ENCODE measurements at regions not wholly inside any gene's neighbourhood (a gene's known extent, or its start where the extent isn't known, plus 50 kb on each side); places are given as distances from the start of the nearest gene placed in this dataset.

GRCh38 chr1:76769911-76770310, 97.4 kb upstream of the ST6GALNAC5 start:
- TF ChIP-seq, protein P1, sequence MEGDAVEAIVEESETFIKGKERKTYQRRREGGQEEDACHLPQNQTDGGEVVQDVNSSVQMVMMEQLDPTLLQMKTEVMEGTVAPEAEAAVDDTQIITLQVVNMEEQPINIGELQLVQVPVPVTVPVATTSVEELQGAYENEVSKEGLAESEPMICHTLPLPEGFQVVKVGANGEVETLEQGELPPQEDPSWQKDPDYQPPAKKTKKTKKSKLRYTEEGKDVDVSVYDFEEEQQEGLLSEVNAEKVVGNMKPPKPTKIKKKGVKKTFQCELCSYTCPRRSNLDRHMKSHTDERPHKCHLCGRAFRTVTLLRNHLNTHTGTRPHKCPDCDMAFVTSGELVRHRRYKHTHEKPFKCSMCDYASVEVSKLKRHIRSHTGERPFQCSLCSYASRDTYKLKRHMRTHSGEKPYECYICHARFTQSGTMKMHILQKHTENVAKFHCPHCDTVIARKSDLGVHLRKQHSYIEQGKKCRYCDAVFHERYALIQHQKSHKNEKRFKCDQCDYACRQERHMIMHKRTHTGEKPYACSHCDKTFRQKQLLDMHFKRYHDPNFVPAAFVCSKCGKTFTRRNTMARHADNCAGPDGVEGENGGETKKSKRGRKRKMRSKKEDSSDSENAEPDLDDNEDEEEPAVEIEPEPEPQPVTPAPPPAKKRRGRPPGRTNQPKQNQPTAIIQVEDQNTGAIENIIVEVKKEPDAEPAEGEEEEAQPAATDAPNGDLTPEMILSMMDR (IDR thresholded peaks at IDR 0.05; ENCODE audit: unreplicated experiment in 3 of 3), result no peak
- Mint-ChIP-seq H3K36me3 (ENCODE audit: low read depth) (no peaks in the 10 kb centered on the region), H3K9me3 (no peaks in the 10 kb centered on the region), H3K4me3 (no peak overlapping the region), H3K4me1 (peaks cover 17% of the 10 kb centered on the region), H3K27me3 (ENCODE audit: low read depth) (no peaks in the 10 kb centered on the region), H3K27ac (no peak overlapping the region)

DNA sequence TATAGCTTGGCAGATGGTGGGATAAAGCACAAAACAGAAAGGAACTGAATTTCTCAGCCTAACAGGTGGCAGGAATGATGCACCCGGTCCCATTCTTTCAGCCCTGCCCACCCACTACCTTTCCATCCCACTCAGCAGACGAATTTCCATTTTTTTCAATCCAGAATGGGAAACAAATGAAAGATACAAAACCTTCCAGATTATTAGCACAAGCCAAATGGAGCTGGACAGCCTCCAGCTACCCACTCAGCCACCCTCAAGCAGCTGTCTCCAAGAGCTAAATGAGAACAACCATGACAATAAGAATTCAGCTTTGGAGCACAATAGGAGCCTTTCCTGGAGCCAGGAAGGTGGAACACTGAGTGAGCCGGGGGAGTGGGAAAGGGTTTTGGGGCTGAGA, 96.3 kb upstream of the ST6GALNAC5 start:
- Mint-ChIP-seq H3K4me3 (no peak overlapping the region), H3K27ac (peak overlapping the region in 1 of 3 experiments; percentile 23), H3K4me1 (peaks cover 17% of the 10 kb centered on the region), H3K9me3 (no peaks in the 10 kb centered on the region), H3K27me3 (ENCODE audit: low read depth) (no peaks in the 10 kb centered on the region), H3K36me3 (ENCODE audit: low read depth) (no peaks in the 10 kb centered on the region)
- TF ChIP-seq, protein P1 (IDR thresholded peaks at IDR 0.05; ENCODE audit: unreplicated experiment in 3 of 3), result no peak

GRCh38 chr1:76781447-76781846, 85.8 kb upstream of the ST6GALNAC5 start:
- H3K36me3 Mint-ChIP-seq (ENCODE audit: low read depth), result no peaks in the 10 kb centered on the region
- TF ChIP-seq, protein P1 (IDR thresholded peaks at IDR 0.05; ENCODE audit: unreplicated experiment in 3 of 3), result no peak
- H3K4me3 Mint-ChIP-seq, result no peak overlapping the region
- peaks cover 4% of the 10 kb centered on the region for H3K4me1 Mint-ChIP-seq
- H3K27ac Mint-ChIP-seq, result no peak overlapping the region
- H3K9me3 Mint-ChIP-seq, result peaks cover 8% of the 10 kb centered on the region
- no peaks in the 10 kb centered on the region for H3K27me3 Mint-ChIP-seq (ENCODE audit: low read depth)

- H3K4me1 Mint-ChIP-seq, result peaks cover 4% of the 10 kb centered on the region
- H3K27me3 Mint-ChIP-seq (ENCODE audit: low read depth), result no peaks in the 10 kb centered on the region
- no peaks in the 10 kb centered on the region for H3K36me3 Mint-ChIP-seq (ENCODE audit: low read depth)
- H3K4me3 Mint-ChIP-seq, result no peak overlapping the region
- TF ChIP-seq, protein P1 (IDR thresholded peaks at IDR 0.05; ENCODE audit: unreplicated experiment in 3 of 3), result no peak
- no peak overlapping the region for H3K27ac Mint-ChIP-seq
- peaks cover 8% of the 10 kb centered on the region for H3K9me3 Mint-ChIP-seq
These were observed 84.5 kb upstream of the ST6GALNAC5 start for GRCh38 chr1:76782809-76783208.

DNA sequence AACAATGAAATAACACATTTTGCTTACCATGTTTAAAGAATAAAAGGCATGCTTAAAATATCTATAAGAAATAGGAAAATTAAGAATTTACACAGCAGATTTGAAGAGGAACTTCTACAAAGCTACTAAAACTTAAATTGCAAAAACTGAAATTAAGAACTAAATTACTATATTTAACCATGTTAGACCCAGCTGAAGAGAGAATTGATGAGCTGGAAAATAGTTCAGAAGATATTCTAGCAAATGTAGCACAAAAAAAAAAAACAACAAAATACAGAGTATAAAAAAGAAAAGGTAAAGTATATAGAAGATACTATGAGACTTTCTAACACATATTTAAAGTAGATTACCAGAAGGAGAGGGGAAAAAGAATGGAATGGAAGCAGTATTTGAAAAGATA, 82.8 kb upstream of the ST6GALNAC5 start:
- Mint-ChIP-seq H3K4me3 (no peak overlapping the region), H3K36me3 (ENCODE audit: low read depth) (no peaks in the 10 kb centered on the region)
- TF ChIP-seq, protein P1 (IDR thresholded peaks at IDR 0.05; ENCODE audit: unreplicated experiment in 3 of 3), result no peak

DNA sequence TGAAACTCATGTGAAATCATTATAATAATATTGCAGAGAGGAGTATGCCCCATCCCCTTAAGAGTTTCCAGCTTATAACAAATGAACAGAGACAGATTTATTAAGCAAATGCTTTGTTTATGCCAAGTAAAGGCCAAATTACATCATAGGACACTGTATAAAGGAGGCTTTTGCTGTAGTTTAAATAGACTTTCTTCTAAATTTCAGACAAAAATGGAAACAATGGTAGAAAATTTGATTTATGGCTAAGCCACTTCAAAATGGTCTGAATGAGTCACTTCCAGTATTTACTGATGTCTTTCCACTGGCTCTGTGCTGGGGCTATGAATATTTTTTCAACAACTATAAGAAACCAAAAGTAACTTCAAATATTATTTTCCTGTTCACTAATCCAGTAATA, 81.1 kb upstream of the ST6GALNAC5 start:
- Mint-ChIP-seq H3K4me3 (no peak overlapping the region), H3K36me3 (ENCODE audit: low read depth) (no peaks in the 10 kb centered on the region), H3K4me1 (peaks cover 4% of the 10 kb centered on the region), H3K27me3 (ENCODE audit: low read depth) (no peaks in the 10 kb centered on the region), H3K27ac (no peak overlapping the region), H3K9me3 (peaks cover 8% of the 10 kb centered on the region)
- TF ChIP-seq, protein P1 (IDR thresholded peaks at IDR 0.05; ENCODE audit: unreplicated experiment in 3 of 3), result no peak

More for the DNA sequence above, 82.8 kb upstream of the ST6GALNAC5 start:
- Mint-ChIP-seq H3K9me3 (peaks cover 8% of the 10 kb centered on the region), H3K27ac (no peak overlapping the region), H3K27me3 (ENCODE audit: low read depth) (no peaks in the 10 kb centered on the region), H3K4me1 (peaks cover 4% of the 10 kb centered on the region)

All from nephron (organoid).